ENCODE measurements at regions not wholly inside any gene's neighbourhood (a gene's known extent, or its start where the extent isn't known, plus 50 kb on each side); places are given as distances from the start of the nearest gene placed in this dataset.
"Not testable (repeated sequence)": the region's sequence is repeated elsewhere in the genome, so short reads cannot be mapped to it uniquely, and the experiment has no call there.

DNA sequence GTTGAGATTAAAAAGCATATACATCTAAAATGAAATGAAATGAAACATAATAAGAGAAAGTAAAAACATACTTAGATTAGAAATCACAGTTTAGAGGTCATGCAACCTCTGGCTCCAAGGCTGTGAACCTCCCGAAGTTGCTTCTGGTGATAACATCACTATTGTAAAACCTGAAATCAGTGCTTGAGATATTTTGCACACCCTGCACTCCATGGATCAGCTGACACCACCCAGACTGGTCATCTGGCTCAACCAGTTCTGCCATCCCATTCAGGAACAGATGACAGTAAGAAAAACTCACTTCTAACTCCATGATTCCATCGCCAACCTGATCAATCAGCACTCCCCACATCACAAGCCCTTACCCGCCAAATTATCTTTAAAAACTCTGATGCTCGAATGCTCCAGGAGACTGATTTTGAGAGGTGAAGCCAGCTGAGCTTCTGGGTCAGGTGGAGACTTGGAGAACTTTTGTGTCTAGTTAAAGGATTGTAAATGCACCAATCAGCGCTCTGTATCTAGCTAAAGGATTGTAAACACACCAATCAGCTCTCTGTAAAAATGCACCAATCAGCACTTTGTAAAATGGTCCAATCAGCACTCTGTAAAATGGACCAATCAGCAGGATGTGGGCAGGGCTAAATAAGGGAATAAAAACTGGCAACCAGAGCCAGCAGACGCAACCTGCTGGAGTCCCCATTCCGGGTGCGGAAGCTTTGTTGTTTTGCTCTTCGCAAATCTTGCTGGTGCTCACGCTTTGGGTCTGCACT is 162.6 kb upstream of the MAGI2 start:
- no peak for DNase-seq

DNA sequence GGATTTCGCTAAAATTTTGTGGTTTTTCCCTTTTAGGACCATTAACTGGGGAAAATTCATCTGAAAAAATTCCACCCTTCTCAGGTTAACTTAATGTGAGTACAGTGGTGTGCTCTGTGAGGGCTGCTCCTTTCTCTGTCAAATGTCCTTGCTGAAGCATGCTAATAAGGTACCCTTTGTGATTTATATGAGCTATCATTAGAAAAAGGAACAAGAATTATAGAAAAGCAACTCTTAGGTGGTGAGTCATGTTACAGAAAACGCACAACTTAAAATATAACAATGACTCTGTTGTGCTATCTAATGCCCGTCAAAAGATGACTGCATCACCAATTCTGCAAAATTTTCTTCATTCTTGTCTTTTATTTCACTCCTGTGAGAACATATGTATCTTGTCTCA is 162.0 kb upstream of the MAGI2 start:
- no peak for DNase-seq

DNA sequence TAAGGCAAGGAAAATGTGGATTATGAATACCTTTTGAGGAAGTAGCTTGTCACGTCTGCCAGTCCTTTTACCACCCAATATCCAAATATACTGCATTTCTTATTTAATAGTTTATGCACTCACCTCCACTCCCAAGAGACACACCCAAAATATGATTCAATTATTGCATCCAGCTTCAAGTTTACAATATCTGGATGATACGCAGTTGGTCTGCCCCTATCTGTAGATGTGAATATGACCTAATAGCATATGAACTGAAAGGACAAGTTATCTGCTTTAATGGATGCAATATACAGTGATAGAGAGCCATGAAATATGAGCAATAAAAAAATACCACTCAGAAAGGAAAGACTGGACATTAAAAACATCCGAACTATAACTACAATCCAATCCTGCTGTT is 159.4 kb upstream of the MAGI2 start:
- no peak for DNase-seq

DNA sequence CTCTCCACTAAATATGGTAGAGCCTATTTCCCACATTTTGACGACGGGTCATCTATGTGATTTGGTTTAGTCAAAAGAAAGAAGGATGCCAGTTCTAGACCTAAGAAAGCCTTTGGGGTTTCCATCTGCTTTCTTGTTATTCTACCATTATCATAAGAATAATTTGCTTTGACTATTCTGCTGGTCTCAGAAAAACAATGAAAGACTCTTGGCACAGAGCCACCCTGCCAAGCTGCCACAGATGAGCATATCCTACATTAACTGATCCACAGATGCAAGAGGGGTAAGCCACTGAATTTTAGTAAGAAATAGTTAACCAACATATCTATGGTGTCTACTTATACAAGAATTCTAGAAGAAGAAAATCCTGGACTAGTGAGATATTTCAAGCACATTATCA is 158.6 kb upstream of the MAGI2 start:
- no peak for DNase-seq

DNA sequence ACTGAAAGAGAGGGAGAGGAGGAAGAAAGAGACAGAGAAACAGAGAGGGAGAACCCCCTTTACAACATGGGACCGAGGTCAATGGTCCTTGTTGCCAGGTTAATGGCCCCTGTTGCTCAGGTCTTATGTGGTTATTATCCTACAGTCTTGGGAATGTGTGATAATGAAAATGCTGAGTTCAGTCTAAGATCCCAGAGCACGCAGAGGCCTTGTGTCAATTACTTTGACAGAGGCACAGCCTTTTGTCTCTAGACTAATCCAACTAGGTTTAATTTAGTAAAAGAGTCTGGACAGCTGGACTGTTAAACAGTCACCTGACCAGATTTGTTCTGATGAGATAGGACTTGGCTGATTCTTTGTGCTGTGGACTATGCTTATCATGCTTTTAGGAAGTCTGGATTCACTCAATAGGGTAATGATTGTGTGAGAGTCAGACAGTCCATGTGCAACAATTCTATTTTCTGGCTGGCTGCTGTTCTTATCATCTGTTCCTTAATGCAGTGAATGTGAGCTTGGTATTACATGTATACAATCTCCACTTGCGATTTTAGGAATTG is 157.4 kb upstream of the MAGI2 start:
- DNase-seq = peak; percentile 81

DNA sequence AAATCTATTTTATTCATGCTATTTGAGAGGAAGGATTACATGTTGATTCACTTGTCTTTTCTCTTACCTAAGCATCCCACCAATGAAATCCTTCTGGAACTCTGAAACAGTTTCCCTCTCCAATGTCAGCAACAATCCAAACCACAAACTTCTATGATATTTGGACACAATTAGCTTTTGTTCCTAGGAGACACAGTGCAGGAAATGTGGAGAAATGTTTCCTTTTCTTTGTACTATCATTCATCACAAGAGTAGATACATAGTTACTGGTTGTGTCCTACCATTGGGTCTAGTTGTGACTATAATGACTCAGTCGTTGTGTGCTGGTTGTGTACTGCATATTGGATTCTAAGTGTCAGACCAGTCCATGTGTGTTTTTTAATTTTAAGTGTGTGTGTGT is 156.8 kb upstream of the MAGI2 start:
- no peak for DNase-seq

DNA sequence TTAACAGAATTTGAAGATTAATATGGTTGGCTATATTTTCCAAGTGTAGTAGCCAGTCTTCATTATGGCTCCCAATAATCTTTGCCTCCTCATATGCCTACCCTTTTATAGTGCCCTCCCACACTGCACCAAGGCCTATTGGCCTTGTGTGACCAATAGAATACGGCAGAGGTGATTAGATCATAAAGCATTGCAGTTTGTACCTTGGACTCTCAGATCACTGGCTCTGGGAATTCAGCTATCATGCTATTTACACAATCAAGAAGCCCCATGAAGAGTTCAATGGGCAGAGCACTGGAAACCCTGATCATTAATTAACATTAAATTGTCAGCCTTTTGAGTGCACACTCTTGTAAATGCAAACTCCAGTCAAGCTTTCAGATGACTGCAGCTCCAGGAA is 154.5 kb upstream of the MAGI2 start:
- DNase-seq = no peak

DNA sequence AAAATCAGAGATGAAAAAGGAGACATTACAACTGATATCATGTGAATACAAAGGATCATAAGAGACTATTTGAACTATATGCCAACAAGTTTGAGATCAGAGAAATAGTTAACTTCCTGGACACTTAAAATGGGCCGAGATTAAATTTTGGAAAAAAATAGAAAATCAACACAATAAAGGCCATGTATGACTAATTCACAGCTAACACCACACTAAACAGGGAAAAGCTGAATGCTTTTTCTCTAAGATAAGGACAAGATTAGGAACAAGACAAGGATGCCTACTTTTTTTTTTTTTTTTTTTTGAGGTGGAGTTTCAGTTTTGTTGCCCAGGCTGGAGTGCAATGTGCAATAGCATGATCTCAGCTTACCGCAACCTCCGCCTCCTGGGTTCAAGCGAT is 151.4 kb upstream of the MAGI2 start:
- DNase-seq = no peak

DNA sequence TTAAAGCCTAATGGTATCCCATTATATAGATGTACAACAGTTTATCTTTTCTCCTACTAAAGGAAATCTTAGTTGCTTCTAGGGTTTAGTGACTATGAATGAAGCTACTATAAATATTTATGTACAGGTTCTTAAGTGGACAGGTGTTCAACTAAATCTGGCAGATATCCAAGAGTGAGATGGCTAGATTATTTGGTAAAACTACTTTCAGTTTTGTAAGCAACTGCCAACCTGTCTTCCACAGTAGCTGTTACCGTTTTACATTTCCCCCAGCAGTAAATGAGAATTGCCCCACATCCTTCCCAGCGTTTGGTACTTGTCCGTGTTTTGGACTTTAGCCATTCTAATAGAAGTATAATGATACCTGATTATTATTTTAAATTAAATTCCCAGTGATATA is 144.9 kb upstream of the MAGI2 start:
- no peak for DNase-seq

DNA sequence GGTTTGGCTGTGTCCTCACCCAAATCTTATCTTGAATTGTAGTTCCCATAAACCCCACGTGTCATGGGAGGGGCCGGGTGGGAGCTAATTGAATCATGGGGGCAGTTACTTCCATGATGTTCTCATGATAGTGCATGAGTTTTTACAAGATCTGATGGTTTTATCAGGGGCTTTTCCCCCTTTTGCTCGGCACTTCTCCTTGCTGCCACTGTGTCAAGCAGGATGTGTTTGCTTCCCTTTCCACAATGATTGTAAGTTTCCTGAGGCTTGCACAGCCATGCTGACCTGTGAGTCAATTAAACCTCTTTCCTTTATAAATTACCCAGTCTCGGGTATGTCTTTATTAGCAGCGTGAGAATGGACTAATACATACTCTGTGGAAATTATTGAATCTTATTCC is 141.2 kb upstream of the MAGI2 start:
- DNase-seq = not testable (repeated sequence)

DNA sequence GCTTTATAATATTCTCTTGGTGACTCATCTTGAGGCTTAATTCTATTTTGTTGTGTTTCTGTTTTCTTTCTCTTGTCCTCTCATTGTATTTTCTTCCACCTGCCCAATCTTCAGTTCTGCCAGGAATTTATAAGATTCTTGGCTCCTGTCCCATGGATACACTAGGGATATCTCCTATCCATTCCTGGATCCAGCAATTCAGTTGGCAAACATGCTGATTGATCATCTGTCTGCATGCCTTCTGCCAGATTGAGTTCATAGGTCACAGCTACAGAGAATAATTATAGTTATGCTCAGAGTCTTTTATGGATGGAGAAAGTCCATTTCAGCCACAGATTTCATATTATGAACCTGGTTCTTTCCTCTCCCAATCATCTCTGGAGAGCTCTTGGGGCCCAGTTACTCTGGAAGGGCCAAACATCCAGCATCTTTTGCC is 140.4 kb upstream of the MAGI2 start:
- DNase-seq = no peak

DNA sequence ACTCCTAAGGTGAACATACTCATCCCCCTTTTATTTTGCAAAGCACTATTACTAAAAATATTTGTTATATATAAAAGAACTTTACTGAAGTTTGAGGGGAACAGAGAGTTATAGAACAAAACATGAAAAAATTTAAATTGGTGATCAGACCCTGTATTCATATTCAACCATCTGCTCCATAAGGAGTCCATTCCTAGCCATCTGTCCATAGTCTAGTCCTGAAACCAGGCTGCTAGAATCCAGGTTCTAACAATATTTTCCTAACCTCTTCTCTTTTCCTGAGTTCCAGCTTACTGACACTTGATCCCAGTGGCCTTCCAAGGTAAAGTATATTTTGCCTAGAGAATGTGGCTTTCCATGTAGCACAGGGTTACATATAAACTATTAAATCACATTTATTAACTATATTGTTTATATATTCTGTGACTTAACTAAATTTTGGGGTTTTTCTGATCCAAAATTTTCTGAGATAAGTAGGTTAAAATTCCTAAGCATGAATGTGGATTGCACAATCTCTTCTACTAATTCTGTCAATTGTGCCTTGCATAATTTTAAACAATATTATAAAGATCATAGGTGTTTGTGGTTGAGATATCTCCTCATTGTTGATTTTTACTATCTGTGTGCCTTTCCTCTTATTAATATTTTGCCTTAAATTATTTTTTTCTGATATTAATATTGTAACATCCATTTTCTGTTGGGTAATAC is 137.6 kb upstream of the MAGI2 start:
- peak; percentile 8 for DNase-seq

DNA sequence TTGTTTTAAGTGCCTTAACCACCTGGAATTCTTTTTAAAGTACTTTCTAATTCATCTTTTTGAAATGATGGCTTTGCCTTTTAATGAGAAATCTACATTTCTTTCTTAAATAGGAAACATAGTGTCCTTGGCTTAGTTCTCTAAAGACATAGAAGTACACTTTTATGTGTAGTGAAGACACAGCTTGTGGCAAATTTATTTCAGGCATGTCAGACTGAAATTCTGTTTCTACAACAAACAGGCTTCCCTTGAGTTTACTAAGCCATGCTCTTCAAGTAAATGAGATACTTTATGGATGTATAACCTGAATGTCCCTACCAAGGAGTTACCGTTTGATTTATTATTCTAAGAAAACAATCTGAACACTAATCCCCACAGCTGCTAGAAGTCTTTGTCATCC is 136.9 kb upstream of the MAGI2 start:
- DNase-seq = peak; percentile 14

DNA sequence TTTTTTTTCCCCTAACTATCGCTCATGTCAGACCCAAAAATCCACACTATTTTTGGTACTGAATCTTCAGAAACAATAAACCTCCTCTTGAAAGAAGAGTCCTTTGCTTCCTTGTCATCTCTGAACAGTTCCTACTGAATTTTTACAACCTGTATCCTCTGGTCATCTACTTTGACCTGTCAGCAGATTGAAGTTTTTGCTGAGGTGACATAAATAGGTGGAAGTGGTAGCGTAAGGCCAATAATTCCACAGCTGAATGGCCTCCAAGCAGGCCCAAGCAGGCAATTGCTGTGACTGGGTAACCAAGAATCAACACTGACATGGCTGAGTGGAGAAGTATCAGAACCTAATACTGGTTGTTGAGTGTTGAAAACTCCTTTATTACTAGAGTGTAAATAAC is 117.4 kb upstream of the MAGI2 start:
- no peak for DNase-seq

DNA sequence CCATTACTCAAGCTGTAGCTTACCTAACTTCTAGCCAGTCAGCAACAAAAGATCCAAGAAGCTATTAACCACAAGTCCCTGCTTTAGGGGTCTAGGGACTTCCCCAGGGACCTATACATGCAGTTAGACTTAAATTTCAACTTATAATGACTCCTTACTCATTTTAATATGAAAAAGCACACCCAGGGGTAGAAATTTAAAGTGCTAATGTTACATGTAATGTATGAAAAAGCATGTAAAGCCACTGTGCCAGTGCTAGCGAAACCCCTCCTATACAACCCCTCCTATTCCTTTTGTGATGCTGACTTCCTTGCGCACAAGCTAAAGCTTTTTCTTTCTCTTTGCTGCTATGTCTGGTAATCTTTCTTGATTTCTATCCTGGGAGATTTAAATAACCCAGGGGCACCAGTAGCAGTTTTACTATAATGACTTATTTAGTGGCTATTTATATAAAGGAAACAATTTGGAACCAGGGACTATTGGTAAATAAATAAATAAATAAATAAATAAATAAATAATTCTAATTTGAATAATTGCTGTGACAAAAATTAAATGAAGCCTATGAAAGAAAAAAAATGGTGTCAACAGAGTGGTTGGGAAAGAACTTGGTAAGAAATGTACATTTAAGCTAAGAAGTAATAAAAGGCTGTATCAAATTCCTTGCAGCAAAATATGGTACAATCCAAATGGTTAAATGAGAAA is 110.5 kb upstream of the MAGI2 start:
- no peak for DNase-seq

DNA sequence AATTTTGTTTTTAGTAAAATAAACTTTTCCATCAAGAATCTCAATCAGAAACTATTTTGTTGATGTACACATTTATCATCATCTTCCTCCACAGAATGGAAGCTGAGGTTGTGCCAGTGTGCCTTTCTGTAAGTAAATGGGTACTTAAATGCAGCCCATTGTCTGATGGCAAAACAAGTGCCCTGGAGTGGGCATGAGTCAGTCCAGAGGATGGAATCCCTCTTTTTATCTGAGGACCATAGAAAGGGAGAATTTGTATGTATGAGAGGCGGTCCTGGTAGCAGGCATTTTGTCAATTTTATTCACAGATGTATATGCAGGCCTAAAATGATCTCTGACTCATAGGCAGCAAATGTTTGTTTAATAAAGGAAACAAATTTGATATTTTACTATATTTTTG is 102.1 kb upstream of the MAGI2 start:
- DNase-seq = no peak

DNA sequence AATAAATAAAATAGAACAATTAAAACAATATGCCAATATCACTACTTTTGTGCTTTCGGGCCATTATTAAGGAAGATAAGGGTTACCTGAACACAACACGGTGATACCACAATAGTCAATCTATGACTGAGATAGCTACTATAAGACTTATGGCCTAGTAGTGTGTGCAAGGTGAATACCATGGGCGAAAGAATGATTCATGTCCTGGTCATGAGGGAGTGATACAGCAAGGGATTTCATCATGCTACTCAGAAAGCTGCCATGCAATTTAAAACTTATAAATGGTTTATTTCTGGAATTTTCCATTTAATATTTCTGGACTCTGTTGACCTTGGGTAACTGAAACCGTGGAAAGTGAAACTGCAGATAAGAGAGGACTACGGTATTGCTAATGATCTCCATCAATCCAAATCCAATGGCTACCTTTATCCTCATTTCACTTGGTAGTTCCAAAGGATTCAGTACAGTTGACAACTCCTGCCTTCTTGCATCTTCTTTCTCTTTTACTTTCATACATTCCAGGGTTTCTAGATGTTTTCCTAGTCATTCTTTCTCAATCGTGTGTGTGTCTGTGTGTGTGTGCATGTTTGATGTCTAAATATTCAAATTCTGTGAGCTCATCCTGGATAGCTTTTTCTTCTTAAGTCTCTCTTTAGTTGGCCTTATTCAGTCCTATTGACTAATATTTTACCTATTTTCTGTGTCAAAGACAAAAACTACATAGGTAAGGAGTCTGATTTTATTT is 100.5 kb upstream of the MAGI2 start:
- DNase-seq = no peak

DNA sequence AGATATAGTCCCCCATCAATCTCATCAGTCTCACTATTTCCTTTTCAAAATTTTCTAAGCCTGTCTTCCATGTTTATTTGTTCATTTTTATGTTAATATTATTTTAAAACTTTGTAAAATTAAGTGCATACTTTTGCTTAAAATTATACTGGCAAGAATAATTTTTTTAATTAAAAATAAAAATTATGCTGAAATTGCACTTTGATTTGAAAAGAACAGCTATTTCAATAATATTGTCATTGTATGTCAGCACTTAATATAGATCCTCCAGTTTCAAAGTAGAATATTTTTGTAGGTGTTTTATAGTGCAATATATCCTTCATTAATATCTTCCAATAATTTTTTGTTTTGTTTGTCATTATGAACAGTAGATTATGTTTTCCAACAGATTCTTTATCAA is 99.0 kb upstream of the MAGI2 start:
- DNase-seq = no peak

DNA sequence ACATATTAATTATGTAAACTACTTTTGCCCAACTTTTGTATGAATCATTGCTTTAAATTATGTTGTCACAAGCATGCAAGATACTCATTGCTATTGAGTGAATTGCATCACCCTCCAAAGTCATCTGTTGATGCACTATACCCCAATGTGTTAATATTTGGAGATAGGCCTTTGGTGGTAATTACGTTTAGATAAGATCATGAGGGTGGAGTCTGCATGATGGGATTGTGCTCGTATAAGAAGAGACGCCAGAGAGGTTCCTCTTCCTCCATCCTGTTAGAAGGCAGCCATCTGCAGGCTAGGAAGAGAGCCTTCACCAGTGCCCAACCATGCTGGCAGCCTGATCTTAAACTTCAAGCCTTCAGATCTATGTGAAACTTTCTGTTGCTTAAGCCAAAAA is 95.3 kb upstream of the MAGI2 start:
- DNase-seq = peak; percentile 36

DNA sequence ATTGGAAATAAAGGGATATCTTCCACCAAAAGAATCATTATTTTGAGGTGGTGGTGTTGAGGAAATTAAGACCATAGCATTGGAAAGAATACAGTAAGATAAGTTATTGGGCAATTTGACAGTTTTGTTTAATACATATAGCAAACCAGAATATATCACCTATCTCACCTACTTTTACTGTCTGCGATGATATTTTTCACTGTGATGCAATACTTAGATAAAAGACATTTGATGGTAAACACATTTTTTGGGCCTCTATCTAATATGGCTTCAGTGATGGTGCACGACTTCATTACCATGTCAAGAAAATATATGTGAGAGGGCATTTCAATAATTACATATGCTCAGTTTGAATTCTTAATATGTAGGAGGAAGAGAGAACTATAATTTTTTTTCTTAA is 93.7 kb upstream of the MAGI2 start:
- DNase-seq = no peak

DNA sequence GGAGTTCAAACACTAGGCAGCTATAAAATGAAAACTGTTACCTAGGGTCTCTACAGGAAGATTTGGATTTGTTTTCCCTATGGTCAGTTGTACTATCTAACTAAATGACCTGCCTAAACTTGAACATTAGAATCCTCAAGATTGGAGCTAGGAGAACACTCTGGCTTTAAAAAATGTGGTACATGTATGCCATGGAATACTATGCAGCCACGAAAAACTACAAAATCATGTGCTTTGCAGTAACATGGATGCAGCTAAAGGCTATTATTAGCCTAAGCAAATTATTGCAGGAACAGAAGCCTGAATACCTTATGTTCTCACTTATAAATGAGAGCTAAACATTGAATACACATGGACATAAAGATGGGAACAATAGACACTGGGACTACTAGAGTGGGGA is 87.1 kb upstream of the MAGI2 start:
- no peak for DNase-seq

DNA sequence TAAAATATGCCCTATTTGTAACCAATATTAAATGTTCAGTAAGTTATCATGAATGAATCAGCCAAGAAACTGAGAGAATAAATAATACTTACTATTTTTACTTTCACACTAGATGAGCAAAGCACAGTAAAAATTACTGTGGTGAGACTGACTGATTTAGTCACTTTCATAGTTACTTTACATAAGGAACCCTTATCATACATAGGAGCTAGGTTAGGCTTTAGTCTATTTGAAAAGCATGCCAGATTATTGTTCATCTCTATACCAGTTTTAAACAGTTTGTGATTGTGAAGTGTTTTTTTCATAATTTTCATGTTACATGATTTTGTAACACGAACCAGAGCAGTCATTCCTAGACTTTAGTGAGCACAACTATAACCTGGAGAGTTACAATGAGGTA is 80.7 kb upstream of the MAGI2 start:
- no peak for DNase-seq
